OCI-LY1 (cell line): ENCODE measurements at regions not wholly inside any gene's neighbourhood (a gene's known extent, or its start where the extent isn't known, plus 50 kb on each side); places are given as distances from the start of the nearest gene placed in this dataset.

Source experiments
- EZH2 ChIP-seq: fragments of 200-600 bp; sonication (generic), shearing (Covaris generic); IDR thresholded peaks from 2 replicates; pipeline ENCODE4 v1.8.0; 2017; ENCODE audit warnings: borderline replicate concordance, mixed run types, mild to moderate bottlenecking, antibody characterized with exemption, low read length, moderate library complexity, mixed read lengths
- TF ChIP-seq, protein P1 (sequence below): fragments of 200-600 bp; sonication (generic), shearing (Covaris generic); IDR thresholded peaks from 2 replicates; pipeline ENCODE4 v1.5.1; 2017; ENCODE audit warnings: mild to moderate bottlenecking, antibody characterized with exemption, low read length, moderate library complexity, mixed read lengths

DNA sequence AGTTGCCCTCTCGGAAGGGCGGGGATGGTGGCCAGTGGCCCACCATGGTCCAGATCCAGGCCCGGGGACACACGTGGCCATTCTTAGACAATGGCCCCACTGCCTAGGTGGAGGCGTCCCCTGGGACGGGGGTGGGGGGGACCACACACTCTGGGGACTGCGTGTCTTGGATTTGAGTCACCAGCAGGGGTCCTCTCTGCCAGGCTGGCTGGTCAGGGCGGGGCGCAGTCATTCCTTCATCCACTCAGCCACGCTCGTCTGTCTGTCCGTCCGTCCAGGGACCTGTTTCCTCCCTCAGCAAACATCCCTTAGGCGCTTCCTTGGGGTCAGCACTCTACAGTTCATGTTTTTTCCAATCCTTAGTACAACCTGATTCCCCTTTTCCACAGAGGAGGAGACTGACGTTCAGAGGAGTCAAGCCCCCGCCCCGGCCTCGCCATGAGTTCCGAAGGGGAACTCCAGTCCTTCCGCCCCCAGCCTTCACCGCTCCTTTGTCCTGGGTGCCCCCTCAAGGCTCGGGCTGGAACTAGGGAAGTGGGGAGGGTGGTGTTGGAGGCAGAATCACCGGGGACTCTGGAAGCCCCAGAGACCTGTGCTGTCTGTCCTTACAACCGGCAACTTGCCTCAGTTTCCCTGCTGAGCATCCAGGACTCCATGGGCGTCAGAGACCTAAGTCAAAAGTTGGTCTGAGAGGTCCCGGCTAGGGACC is 276.6 kb upstream of the MVB12B start:
- no peak for TF ChIP-seq EZH2
- TF ChIP-seq, protein P1, sequence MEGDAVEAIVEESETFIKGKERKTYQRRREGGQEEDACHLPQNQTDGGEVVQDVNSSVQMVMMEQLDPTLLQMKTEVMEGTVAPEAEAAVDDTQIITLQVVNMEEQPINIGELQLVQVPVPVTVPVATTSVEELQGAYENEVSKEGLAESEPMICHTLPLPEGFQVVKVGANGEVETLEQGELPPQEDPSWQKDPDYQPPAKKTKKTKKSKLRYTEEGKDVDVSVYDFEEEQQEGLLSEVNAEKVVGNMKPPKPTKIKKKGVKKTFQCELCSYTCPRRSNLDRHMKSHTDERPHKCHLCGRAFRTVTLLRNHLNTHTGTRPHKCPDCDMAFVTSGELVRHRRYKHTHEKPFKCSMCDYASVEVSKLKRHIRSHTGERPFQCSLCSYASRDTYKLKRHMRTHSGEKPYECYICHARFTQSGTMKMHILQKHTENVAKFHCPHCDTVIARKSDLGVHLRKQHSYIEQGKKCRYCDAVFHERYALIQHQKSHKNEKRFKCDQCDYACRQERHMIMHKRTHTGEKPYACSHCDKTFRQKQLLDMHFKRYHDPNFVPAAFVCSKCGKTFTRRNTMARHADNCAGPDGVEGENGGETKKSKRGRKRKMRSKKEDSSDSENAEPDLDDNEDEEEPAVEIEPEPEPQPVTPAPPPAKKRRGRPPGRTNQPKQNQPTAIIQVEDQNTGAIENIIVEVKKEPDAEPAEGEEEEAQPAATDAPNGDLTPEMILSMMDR: peak; percentile 14; the same call in 1 of the 2 replicates
